CD4-positive, alpha-beta T cell treated with Interleukin-4 for 4 hours (primary cell): ENCODE measurements at regions not wholly inside any gene's neighbourhood (a gene's known extent, or its start where the extent isn't known, plus 50 kb on each side); places are given as distances from the start of the nearest gene placed in this dataset.
"Not testable (repeated sequence)": the region's sequence is repeated elsewhere in the genome, so short reads cannot be mapped to it uniquely, and the experiment has no call there.

ENCODE experiments used
- DNase-seq: peaks from one replicate; pipeline ENCODE4 v3.0.0-alpha.2; 2020

DNA sequence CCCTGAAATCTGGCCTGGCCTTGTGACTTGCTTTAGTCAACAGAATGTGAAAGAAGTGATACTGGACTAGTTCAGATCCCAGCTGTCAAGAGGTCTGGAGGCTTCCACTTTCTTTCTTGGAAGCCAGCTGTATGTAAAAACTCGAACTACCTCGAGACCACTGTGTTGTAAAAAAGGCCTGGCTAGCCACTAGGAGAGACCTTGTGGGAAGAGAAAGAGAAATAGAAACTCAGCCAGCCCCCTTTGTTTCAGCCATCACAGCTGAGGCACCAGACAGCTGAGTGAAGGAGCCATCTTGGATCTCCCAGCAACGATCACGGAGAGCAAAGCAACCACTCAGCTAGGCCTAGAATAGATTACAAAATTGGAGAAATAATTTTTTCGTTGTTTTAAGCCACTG, 324.9 kb upstream of the TCF4 start:
- DNase-seq = no peak

DNA sequence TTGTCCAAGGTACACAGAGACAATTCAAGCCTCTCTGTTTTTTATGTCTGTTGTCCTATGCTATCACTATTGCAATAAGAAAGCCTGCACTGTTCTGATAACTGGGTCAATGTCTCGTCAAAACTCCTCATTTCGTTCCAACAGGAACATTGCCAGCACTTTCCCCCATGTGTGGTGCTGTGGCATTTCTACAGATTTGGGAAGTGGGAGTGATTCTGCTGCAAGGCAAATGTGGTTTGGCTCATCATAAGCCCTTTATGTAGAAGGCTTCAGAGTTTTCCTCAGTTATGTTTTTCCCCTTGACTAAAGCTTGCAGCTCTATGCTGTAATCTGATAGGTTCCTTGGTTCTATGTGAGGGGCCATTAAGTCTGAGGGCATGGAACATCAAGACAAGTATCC, 324.1 kb upstream of the TCF4 start:
- no peak for DNase-seq

DNA sequence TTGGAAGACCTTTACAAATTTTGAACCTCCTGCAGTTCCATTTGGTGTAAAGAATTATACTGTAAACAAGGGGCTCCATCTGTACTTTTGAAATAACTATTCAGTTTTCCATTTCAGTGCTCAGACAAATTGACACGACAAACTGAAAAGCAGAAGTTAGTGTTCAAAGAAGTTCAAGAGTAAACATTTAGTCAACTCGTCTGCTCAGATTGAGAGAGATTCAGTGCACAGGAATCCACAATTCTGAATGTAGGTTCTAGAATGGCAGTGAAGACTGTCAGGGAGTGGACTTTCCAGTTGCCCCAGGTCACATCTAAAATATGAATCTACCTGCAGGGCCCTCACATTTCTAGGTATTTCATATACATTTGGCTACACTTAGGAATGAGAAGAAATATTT, 322.3 kb upstream of the TCF4 start:
- DNase-seq = no peak

DNA sequence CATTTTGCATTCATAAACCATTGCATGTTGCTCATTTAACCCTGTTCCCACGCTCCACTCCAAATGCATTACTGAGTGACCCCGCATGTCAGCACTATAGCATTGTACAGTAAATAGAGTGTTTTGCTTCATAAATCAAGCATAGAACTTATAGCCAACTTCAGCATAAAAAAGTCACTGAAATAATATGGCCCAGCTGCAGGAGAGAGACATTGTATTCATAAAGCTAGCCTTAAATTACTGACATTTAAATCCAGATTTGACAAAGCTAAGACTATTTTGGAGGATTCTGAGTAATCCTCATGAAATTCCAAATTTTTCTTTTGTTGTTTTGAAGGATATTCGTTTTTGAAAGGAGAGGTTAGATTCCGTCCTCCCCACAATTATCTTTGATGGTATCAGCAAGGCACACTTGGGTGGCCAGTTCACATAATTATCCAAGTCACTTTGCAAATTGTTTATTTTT, 320.9 kb upstream of the TCF4 start:
- DNase-seq = no peak

DNA sequence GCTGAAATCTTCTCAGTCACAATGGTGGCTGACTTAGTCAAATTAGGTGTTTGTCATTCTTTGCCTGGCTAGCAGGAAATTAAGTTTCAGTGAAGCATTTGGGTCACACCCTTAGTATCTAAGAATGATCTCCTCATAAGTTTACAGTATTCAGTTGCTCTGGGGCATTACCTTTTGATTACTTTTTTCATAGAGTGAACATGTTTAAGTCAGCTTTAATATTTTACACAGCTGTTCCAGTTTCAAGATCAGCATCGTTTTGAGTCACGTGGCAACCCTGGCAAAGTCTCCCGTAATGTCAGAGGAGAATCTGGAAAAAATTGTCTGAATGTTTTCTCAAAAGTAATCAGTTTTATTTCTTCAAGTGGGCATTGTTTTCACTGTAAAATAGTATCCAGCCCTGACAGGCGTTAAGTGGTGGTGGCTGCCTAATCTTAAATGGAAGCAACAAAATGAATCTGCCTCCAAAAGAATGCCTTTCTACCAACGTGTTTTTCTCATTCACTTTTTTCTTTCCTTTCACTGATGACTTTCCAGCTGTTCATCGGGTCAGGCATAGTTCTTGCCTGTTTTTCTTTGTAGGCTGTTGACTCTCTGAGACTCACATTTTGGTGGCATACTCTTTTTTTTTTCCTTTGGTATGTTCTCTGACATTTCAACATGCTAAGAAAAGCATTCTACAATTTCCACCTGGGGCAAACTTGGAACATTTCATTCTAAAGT, 319.6 kb upstream of the TCF4 start:
- DNase-seq = no peak

DNA sequence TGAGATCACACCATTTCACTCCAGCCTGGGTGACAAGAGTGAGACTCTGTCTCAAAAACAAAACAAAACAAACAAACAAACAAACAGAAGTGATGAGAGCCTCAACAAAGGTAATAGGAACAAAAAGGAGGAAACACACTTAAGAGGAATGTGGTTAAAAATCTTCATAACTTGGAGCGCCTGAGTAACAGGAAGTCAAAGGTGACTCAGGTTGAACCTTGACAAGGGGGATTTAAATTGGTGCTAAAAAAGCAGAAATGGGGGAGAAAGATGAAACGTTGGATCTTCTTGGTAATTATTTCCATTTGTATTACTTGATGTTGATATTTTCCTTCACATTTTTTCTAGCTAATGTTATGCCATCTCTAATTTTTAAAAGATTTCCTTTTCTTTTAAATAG, 318.5 kb upstream of the TCF4 start:
- DNase-seq = no peak

DNA sequence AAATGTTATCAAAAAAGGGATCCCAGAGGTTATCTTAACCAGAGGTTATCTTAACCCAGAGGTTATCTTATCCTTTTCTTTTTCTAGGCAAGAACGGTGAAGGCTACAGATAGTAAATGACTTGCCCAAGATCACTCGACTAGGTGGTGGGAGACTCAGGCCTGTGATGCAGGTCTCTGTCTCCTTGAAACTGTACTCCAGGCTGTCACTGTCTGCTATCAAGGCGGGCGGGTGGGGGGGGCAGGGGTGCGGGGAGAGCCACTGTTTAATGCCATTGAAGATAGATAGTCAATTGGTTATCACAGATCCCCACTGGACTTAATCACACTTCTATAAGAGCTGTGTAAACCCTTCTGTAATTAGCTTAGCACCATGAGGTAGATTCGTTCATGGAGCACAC, 315.9 kb upstream of the TCF4 start:
- DNase-seq = no peak

DNA sequence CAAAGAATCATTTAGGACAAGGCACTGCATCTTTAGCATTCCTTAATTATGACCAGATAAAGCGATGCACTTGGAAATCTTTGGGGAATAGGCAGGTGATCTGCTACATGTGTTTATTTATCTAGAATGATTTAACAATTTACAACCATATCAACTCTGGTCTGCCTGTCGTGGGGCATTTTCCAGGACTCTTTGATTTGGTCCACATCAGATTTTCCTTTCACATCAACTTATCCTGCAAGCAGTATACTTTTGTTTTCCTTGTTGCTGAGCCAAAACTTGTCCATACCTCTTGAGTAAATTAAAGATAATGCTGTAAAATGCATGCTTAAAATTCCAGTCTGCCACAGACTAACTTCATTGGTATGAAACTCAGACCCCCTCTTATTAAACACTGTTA, 312.4 kb upstream of the TCF4 start:
- no peak for DNase-seq

DNA sequence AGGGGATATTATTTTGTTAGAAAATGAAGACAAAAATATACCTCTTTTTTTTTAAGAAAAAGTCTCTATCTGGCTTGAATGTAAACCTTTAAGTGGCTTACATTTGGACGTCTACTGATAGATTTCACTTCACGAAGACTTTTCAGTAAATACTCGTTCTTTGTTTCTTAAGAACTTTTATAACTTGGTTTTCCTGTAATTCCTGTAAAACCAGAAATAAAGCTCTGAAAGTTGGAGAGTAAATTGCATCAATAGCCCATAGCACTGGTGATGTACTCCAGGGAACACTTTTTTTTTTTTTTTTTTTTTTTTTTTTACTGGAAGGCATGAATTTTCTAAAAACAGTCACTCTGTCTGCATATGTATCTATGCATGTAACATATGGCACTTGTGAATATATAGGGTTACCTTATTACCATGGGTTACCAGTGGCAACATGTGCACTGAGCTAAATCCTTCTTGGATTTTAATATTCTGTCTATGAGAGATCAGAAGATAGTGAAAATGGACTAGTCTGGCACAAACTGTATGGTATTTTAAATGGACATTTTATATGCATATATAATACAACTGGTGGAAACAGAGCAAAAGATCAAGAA, 309.2 kb upstream of the TCF4 start:
- no peak for DNase-seq

DNA sequence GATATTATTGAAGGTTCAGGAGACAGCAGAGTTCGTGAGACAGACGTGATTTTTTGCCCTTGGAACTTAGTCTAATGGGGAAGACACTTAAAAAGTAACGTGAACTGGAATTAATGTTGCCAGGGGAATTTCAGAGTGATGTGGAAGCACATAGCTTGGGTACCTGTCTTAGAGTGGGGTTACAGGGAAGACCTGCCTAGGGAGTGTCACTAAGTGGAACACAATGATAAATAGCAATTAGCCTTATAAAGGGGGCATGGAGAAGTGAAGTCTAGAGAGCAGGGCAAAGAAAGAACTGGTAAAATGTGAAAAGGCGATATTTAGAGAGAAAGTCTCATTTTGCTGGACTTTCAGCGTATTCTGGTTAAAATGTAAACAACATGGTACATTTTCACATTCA, 306.0 kb upstream of the TCF4 start:
- no peak for DNase-seq

DNA sequence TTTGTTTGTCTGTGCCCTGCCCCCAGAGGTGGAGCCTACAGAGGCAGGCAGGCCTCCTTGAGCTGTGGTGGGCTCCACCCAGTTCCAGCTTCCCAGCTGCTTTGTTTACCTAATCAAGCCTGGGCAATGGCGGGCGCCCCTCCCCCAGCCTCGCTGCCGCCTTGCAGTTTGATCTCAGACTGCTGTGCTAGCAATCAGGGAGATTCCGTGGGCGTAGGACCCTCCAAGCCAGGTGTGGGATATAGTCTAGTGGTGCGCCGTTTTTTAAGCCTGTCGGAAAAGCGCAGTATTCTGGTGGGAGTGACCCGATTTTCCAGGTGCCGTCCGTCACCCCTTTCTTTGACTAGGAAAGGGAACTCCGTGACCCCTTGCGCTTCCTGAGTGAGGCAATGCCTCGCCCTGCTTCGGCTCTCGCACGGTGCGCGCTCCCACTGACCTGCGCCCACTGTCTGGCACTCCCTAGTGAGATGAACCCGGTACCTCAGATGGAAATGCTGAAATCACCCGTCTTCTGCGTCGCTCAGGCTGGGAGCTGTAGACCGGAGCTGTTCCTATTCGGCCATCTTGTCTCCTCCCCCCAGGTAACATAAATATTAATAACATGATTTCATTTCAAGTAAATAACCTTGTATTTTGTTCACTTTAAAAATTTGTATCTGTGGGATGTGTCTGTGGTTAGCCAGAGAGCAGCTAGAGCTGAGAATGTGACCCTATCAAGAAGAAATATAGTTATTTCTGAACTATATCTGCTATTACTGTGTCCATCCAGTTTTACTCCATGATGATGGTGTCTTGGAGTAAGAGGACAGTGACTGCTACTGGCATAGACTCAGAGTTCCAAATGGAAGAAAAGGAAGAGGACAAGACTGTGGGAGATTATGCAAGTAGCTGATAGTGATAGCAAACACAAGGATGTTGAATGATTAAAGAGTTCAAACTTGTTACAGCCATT, 305.1 kb upstream of the TCF4 start:
- not testable (repeated sequence) for DNase-seq

DNA sequence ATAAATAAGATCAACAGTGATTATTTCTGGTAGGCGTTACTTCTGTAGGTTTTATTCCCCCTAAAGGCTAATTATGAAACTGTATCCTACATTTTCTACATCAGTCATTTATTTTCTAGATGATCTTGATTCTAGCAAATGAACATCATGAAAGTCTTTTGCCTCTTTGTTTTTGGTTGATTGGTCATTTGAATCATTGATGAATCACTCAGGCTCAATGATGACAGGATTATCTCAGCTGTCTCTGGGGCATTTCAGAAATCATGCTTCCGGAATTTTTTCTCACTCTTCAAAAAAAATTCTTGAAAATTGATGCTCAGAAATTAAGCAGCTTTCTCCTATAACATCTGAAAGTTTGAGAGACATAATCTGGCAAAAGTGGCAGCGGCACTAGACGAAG, 298.9 kb upstream of the TCF4 start:
- DNase-seq = no peak

DNA sequence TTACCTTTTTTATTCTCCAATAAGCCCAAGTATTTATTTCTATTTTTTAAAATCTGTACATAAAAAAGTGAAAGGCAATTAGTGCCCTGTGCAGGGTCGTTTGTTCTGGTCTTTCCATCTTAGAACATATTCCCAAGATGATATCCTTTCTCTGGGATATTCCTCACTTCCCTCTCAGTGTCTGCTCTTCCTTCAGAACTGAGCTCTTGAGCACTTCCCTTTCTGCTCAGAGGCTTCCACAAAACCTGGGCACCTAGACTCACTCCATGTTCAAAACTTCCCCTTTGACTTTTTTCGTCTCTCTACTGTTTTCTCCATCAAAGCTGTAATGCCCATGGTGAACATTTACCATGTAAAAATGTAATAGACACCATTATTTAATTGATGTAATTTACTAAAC, 296.5 kb upstream of the TCF4 start:
- no peak for DNase-seq

DNA sequence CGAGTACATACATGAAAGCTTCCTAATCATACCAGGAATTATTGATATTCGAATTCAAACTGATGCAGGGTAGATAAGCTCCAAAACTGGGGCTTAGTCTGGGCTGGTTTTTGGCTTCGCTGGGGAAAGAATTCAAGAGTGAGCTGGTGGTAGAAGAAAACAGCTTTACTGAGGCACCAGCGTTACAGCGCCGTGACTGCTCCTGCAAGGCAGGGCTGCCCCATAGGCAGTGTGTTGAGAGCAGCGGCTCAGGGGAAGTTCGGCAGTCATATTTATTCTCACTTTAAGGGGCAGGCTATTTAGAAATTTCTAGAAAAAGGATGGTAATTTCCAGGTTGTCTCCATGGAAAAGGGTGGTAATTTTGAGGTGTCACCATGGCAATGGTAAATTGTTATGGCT, 292.6 kb upstream of the TCF4 start:
- no peak for DNase-seq

DNA sequence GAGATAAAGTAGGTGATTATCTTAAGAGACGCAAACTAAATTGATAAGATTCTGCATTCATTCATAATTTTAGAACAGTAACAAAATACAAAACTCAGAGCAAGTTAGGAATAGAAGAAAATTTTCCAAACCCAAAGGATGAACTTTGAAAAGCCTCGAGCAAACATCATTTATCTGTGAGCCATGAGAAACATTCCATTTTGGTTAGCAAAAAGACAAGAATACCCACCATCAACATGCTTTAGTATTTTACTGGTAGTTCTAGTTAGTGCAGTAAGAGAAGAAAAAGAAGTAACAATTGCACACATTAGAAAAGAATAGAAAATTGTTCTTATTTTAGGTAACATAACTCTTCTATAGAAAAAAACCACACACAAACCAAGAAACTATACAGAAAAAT, 291.3 kb upstream of the TCF4 start:
- no peak for DNase-seq

DNA sequence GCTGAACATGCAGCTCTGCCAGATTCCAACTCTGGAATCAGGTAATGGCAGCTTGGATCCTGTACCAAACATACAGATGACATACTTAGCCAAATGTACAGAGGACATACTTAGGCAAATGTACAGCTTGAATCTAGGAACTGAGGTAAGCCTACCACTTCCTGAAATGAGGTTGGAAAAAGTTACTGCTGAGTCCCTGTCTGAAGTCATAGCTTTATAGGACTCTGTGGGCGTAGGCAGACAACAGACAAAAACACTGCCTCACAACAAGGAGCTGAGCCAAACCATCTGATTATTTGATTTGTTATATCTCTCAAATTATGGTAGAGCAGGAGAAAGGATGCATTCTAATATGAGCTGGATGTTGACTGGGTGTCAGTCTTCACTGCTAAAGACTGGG, 290.2 kb upstream of the TCF4 start:
- no peak for DNase-seq

DNA sequence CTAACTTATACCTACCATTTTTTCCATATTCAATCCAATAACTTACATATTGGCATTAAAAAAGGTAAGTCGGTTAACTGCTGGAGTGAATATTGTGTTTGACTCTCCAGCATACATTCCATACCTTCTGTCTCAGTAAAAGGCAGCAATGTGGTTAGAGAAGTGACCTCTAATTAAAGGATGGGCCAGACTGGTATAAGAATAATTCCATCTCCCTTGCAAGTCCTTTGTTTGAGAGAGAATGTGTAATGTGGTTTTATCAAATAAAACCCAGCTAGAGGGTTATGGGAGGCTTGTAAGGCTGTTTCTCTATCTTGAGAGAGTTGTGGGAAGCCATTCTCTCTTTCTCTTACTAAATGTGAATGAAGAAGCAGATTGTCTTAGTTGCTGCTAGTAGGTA, 289.3 kb upstream of the TCF4 start:
- DNase-seq = no peak

DNA sequence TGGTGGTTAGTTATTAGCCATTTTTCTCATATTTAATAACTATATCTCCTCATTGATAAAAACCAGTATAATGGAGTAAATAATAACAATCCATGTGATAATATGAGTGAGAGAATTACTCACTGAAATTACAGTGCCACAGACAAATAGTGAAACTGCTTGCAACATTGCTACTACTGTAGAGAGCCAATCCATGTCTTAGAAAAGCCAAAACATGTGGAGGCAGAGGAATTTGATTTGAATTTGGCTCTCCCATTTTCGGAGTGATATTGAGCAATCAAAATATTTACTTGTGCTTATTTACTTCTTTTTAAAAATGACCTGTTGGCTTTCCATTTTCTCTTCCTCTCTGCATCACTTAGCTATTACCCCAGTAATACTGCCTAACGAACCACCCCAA, 288.3 kb upstream of the TCF4 start:
- DNase-seq = no peak

DNA sequence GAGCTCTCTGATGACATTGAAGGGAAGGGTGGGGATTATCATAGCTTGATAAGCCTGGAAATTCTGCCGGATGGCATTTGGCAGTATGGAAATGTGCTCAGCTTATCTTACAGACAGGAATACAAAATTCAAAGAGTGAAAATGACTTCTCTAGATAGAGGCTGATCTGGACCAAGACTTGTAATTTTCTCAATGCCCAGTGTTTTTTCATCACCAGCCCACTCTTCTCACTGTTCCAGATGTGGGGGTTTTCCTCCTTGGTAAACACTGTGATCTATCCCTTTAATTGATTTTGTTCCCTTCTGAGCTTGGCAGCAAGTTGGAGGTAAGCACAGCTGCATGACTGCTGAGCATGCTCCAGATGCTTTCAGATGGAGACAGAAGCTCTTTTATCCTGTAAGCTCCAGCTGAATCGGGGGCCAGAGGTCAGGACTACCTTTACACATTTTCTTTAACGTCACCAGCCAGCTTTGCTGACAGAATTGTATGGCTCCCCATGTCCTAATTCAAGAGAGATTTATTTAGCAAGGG, 287.4 kb upstream of the TCF4 start:
- DNase-seq = no peak

DNA sequence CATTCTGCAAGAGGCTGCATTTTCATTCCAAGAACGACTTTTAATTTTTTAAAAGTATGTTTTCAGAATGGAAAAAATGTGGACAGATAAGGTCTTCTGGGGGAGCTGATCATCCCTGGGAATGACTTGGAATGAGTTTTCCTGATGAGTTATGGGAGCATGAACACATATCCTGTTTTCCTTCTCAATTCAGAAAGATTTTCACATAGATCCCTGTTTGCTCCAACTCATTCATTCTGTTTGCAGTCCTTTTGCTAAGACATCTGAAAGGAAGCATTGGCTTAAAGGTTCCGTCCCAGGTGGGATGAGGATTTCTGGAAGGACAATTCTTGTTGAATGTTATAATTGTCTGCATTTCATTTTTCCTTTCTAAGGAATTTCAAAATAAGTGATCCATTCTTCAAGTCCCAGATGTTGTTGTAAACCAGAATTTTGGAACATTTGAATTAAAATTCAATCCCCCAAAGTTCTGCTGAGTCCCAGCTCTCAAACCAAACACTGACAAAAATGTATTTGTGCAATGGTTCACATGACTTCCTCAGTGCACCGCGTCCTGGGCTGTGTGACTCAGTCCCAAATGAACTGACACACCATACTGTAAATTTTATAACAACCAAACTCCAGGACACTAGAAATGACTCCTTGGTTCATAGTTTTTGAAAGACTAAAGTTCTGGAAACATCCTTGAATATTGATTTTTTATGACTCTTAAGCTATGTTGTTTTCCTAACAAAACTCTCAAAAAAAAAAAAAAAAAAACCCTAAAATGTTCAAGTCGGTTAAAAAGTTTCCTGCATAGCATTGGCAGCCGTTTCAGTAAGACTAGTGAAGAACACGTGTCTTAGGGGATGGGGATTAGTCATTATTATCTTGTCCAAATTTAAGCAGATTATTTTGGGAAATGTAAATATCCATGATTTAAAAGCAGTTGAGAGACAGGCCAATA, 281.8 kb upstream of the TCF4 start:
- no peak for DNase-seq

DNA sequence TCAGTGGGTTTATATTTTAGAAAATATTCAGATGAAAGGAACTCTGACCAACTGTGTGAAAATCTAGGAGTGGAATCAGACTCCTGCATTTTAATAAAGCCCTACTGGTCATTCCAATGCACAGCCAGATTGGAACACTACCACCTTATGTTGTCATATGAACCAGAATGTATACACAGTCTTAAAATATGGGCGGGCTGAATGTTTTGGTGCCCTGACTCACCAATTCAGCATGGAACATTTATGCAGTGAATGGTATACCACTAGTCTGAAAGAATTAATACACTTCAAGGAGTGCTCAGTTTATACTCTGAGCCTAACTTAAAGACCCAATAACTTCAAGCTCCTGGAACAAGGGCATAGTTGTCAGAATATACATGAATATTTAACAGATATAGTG, 280.9 kb upstream of the TCF4 start:
- no peak for DNase-seq

DNA sequence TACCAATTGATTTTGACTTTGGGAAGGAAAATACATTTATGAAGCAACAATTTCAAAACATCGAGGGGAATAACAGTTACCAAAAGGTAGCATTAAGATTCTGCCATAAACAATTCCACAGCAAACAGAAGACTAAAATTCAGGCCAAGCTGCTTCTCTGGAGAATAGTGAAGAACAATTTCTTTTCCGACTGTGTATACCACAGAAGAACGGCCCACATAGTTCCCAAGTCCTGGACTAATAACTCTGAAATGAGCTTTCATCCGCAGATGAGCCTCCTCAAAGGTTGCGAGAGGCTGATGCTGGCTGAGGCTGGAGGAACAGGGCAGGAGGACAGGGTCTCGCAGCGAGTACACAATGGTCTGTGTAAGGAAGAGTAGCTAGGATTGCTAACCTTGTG, 278.9 kb upstream of the TCF4 start:
- DNase-seq = no peak

DNA sequence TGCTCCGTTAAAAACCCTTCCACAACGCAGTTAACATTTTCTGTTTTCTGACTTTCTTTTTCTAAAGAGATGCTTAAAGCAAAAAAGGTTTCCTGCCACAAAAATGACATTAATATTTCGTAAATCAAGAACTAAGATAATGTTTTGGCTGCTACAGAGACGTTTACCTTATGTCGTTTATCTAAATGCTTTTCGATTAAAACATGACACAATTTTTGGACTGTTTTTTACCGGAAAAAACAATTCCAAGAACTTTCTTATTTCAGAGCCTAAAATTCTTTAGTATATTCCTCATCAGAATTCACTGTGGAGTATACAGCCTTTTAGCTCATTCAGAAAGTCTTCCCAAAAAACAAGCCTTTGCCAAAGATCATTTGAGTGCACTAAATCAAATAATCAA, 278.0 kb upstream of the TCF4 start:
- DNase-seq = no peak
